A549 (cell line): ENCODE measurements at regions not wholly inside any gene's neighbourhood (a gene's known extent, or its start where the extent isn't known, plus 50 kb on each side); places are given as distances from the start of the nearest gene placed in this dataset.

Experiments
- ATAC-seq, 2 experiments: fragments of 200-7000 bp in 1 of 2; fragments of >200 bp in 1 of 2; cut with Nextera tagmentation in 1 of 2; cut with Tn5 transposase in 1 of 2; 3 replicates each; pipeline versions ENCODE4 v1.8.0 to v1.9.1; 2018 to 2020; ENCODE audit warnings: mild to moderate bottlenecking in 1 of 2, moderate library complexity in 1 of 2
- CTCF ChIA-PET: fragments of 300-600 bp; sonication (Branson Sonifier 250); formaldehyde crosslinking; extraction: SDS; loops from one replicate; lab custom pipeline; 2021; ENCODE audit warnings: antibody characterized with exemption, inconsistent platforms; lab: Yijun Ruan, JAX
- POLR2A ChIA-PET: fragments of 350-600 bp; formaldehyde crosslinking; extraction: SDS; loops from one replicate; lab custom pipeline; 2021; ENCODE audit warnings: antibody characterized with exemption, inconsistent platforms; lab: Yijun Ruan, JAX
- DNase-seq, 2 experiments: peaks; one replicate each; pipeline versions ENCODE4 v3.0.0 to v3.0.0-alpha.2; 2011 to 2016; ENCODE audit warnings: low read depth in 1 of 2, low spot score in 1 of 2
- FAIRE-seq: peaks from 2 replicates; lab custom pipeline; 2011; peaks lifted over from hg19 to GRCh38; lab: Jason Lieb, UNC
- H3K27ac ChIP-seq, 2 experiments: fragments of >200 bp; sonication (Bioruptor Twin); formaldehyde crosslinking; 3 replicates each; pipeline ENCODE4 v1.5.1; 2016 to 2017
- H3K4me1 ChIP-seq: fragments of >200 bp; sonication (Bioruptor Twin); formaldehyde crosslinking; 3 replicates; pipeline ENCODE4 v1.6.1; 2016
- H3K4me2 ChIP-seq: fragments of >200 bp; sonication (Bioruptor Twin); formaldehyde crosslinking; 3 replicates; pipeline ENCODE4 v1.6.1; 2016
- H3K4me3 ChIP-seq: fragments of >200 bp; sonication (Bioruptor Twin); formaldehyde crosslinking; 3 replicates; pipeline ENCODE4 v1.5.1; 2016
- H3K9me3 ChIP-seq: fragments of >200 bp; sonication (Bioruptor Twin); formaldehyde crosslinking; 3 replicates; pipeline ENCODE4 v1.6.1; 2016
- CBX8 ChIP-seq: fragments of 200-600 bp; sonication (generic); IDR thresholded peaks from 2 replicates; pipeline ENCODE4 v1.6.1; 2016
- CHD4 ChIP-seq: fragments of 200-600 bp; sonication (generic); IDR thresholded peaks from 2 replicates; pipeline ENCODE4 v1.6.1; 2016; ENCODE audit warnings: antibody characterized with exemption, mild to moderate bottlenecking, borderline replicate concordance
- CTCF ChIP-seq: fragments of >200 bp; sonication (Bioruptor Twin); formaldehyde crosslinking; IDR thresholded peaks from 3 replicates; pipeline ENCODE4 v1.5.1; 2016
- EHMT2 ChIP-seq: fragments of 200-600 bp; sonication (generic); IDR thresholded peaks from 2 replicates; pipeline ENCODE4 v1.6.1; 2016; ENCODE audit warnings: antibody characterized with exemption, low read depth, mild to moderate bottlenecking, moderate library complexity
- ELK1 ChIP-seq: fragments of 150-350 bp; IDR thresholded peaks from 2 replicates; pipeline ENCODE4 v1.6.1; 2014; ENCODE audit warnings: low read depth, mild to moderate bottlenecking, low read length
- EP300 ChIP-seq, 2 experiments: fragments of >200 bp; sonication (Bioruptor Twin); formaldehyde crosslinking; IDR thresholded peaks; 2 replicates in 1 of 2; 3 replicates in 1 of 2; pipeline ENCODE4 v1.6.1; 2016 to 2017
- FOSB ChIP-seq: fragments of 250-450 bp; sonication (Bioruptor Pico); IDR thresholded peaks from 2 replicates; pipeline ENCODE4 v1.5.0; 2020; ENCODE audit warnings: mild to moderate bottlenecking, moderate library complexity
- FOSL2 ChIP-seq, 2 experiments: fragments of 450-650 bp in 1 of 2; fragments of >200 bp in 1 of 2; sonication (Bioruptor Twin) in 1 of 2; formaldehyde crosslinking; IDR thresholded peaks; 2 replicates each; pipeline versions ENCODE4 v1.5.0 to v1.6.1; 2016 to 2020; ENCODE audit warnings: mild to moderate bottlenecking in 1 of 2, moderate library complexity in 1 of 2
- GATA3 ChIP-seq: IDR thresholded peaks from 2 replicates; pipeline ENCODE4 v1.6.1; 2012; ENCODE audit warnings: borderline replicate concordance
- HDAC2 ChIP-seq: fragments of 200-600 bp; sonication (generic); IDR thresholded peaks from 2 replicates; pipeline ENCODE4 v1.6.1; 2016
- HEYL ChIP-seq: fragments of 250-450 bp; sonication (Bioruptor Pico); IDR thresholded peaks from 2 replicates; pipeline ENCODE4 v1.8.0; 2021; ENCODE audit warnings: mild to moderate bottlenecking, moderate library complexity
- HOXA7 ChIP-seq: fragments of 250-450 bp; sonication (Bioruptor Pico); IDR thresholded peaks from 2 replicates; pipeline ENCODE4 v1.5.0; 2020; ENCODE audit warnings: mild to moderate bottlenecking, moderate library complexity
- HOXB5 ChIP-seq: fragments of 250-450 bp; sonication (Bioruptor Pico); IDR thresholded peaks from 2 replicates; pipeline ENCODE4 v1.5.0; 2020; ENCODE audit warnings: mild to moderate bottlenecking, moderate library complexity
- JUN ChIP-seq, 2 experiments: fragments of >200 bp; sonication (Bioruptor Twin); formaldehyde crosslinking; IDR thresholded peaks; 2 replicates in 1 of 2; 3 replicates in 1 of 2; pipeline ENCODE4 v1.6.1; 2016 to 2017
- JUNB ChIP-seq: fragments of >200 bp; sonication (Bioruptor Twin); formaldehyde crosslinking; IDR thresholded peaks from 2 replicates; pipeline ENCODE4 v1.6.1; 2016
- KDM5A ChIP-seq: fragments of 200-600 bp; sonication (generic); IDR thresholded peaks from 2 replicates; pipeline ENCODE4 v1.6.1; 2016; ENCODE audit warnings: antibody characterized with exemption, mild to moderate bottlenecking
- MAX ChIP-seq: IDR thresholded peaks from 2 replicates; pipeline ENCODE4 v1.6.1; 2012
- NFE2L2 ChIP-seq: fragments of 150-350 bp; conservative IDR thresholded peaks from 2 replicates; pipeline ENCODE4 v1.6.1; 2014; ENCODE audit warnings: low read length
- PBX3 ChIP-seq: IDR thresholded peaks from 2 replicates; pipeline ENCODE4 v1.6.1; 2012
- PHF8 ChIP-seq: fragments of 200-600 bp; sonication (generic); IDR thresholded peaks from 2 replicates; pipeline ENCODE4 v1.6.1; 2016; ENCODE audit warnings: low read depth, mild to moderate bottlenecking, antibody characterized with exemption, moderate library complexity, borderline replicate concordance
- POLR2AphosphoS2 ChIP-seq: conservative IDR thresholded peaks from 2 replicates; pipeline ENCODE4 v1.6.1; 2012; ENCODE audit warnings: low read length, improper control_type of control experiment, inconsistent platforms
- RNF2 ChIP-seq: fragments of 200-600 bp; sonication (generic); IDR thresholded peaks from 2 replicates; pipeline ENCODE4 v1.6.1; 2016; ENCODE audit warnings: low read depth, mild to moderate bottlenecking, antibody characterized with exemption, moderate library complexity, borderline replicate concordance
- SREBF2 ChIP-seq: fragments of 450-650 bp; IDR thresholded peaks from 2 replicates; pipeline ENCODE4 v1.6.1; 2014; ENCODE audit warnings: mild to moderate bottlenecking, moderate library complexity
- TFCP2L1 ChIP-seq: fragments of 250-450 bp; sonication (Bioruptor Pico); IDR thresholded peaks from 2 replicates; pipeline ENCODE4 v1.5.0; 2021; ENCODE audit warnings: mild to moderate bottlenecking
- WGBS: methylation state at CpG from one replicate; pipeline ENCODE4 v1.1.6; 2017; ENCODE audit errors: missing lambda C conversion rate; 5-methylcytosine and 5-hydroxymethylcytosine counted together
- TF ChIP-seq, protein P1 (sequence below): fragments of 450-650 bp; IDR thresholded peaks from 2 replicates; pipeline ENCODE4 v1.6.1; 2014; ENCODE audit warnings: antibody characterized with exemption
- TF ChIP-seq, protein P2 (sequence below): fragments of 250-450 bp; sonication (Bioruptor Pico); IDR thresholded peaks from 2 replicates; pipeline ENCODE4 v1.5.0; 2021; ENCODE audit warnings: mild to moderate bottlenecking, moderate library complexity, borderline replicate concordance

DNA sequence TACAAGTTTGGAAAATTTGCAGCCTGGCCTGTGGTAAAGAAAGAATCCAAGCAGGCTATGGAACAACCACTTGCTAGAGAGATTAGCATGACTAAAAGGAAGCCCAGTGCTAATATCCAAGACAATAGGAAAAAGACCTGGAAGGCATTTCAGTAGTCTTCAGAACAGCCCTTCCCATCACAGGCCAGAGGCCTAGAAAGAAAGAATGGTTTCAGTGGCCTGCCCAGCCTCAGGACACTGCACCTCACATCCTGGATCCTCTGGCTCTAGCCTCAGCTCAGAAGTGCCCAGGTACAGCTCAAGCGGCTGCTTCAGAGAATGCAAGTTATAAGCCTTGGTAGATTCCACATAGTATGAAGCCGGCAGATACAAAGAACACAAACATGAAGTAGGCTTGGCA, 449.8 kb upstream of the AR start:
- 46% methylated on average over 2 of the region's 2 CpGs for WGBS
- ATAC-seq, result no peak
- no peaks in the 10 kb centered on the region for H3K9me3 ChIP-seq
- H3K4me2 ChIP-seq, result no peak overlapping the region
- no peak overlapping the region for H3K4me3 ChIP-seq
- no peak for DNase-seq
- CTCF ChIA-PET, result no interaction called here
- H3K27ac ChIP-seq, result no peak overlapping the region
- H3K4me1 ChIP-seq, result no peaks in the 10 kb centered on the region
- no peak for TF ChIP-seq HEYL (CRISPR knock-in tag)
- no peak for TF ChIP-seq PHF8
- no peak for TF ChIP-seq CHD4
- no peak for TF ChIP-seq JUN (IDR thresholded peaks at IDR 0.05)
- TF ChIP-seq JUNB, result no peak
- TF ChIP-seq EHMT2, result no peak
- no peak for TF ChIP-seq MAX
- no peak for TF ChIP-seq NFE2L2
- TF ChIP-seq POLR2AphosphoS2, result no peak
- no peak for TF ChIP-seq CTCF
- no peak for TF ChIP-seq HOXB5 (CRISPR knock-in tag)
- no peak for TF ChIP-seq KDM5A
- POLR2A ChIA-PET, result no interaction called here
- FAIRE-seq, result no peak

GRCh38 chrX:67050760-67051159, 411.9 kb upstream of the EDA2R start:
- TF ChIP-seq EP300 (IDR thresholded peaks at IDR 0.05), result no peak
- TF ChIP-seq, protein P1, sequence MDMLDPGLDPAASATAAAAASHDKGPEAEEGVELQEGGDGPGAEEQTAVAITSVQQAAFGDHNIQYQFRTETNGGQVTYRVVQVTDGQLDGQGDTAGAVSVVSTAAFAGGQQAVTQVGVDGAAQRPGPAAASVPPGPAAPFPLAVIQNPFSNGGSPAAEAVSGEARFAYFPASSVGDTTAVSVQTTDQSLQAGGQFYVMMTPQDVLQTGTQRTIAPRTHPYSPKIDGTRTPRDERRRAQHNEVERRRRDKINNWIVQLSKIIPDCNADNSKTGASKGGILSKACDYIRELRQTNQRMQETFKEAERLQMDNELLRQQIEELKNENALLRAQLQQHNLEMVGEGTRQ, result no peak
- TF ChIP-seq PBX3, result no peak
- no peak for TF ChIP-seq MAX
- no peak for TF ChIP-seq RNF2
- TF ChIP-seq GATA3, result no peak
- no peak for TF ChIP-seq SREBF2
- no peak for TF ChIP-seq POLR2AphosphoS2
- TF ChIP-seq ELK1, result no peak
- no peak for TF ChIP-seq CBX8
- no peak for TF ChIP-seq FOSB (CRISPR knock-in tag)
- no peak for TF ChIP-seq EHMT2
- no peak for TF ChIP-seq HDAC2
- TF ChIP-seq, protein P2, sequence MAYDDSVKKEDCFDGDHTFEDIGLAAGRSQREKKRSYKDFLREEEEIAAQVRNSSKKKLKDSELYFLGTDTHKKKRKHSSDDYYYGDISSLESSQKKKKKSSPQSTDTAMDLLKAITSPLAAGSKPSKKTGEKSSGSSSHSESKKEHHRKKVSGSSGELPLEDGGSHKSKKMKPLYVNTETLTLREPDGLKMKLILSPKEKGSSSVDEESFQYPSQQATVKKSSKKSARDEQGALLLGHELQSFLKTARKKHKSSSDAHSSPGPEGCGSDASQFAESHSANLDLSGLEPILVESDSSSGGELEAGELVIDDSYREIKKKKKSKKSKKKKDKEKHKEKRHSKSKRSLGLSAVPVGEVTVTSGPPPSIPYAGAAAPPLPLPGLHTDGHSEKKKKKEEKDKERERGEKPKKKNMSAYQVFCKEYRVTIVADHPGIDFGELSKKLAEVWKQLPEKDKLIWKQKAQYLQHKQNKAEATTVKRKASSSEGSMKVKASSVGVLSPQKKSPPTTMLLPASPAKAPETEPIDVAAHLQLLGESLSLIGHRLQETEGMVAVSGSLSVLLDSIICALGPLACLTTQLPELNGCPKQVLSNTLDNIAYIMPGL (CRISPR knock-in tag), result no peak
- no peak for TF ChIP-seq FOSL2 (IDR thresholded peaks at IDR 0.05)
- TF ChIP-seq FOSL2 (CRISPR knock-in tag; IDR thresholded peaks at IDR 0.05), result no peak
- TF ChIP-seq TFCP2L1 (CRISPR knock-in tag), result no peak
- no peak for TF ChIP-seq HOXA7
- WGBS, result 0% methylated on average over 1 of the region's 1 CpG
- no peak for FAIRE-seq
- no peak overlapping the region for H3K4me3 ChIP-seq
- no peak for ATAC-seq
- H3K9me3 ChIP-seq, result no peaks in the 10 kb centered on the region
- no peaks in the 10 kb centered on the region for H3K4me1 ChIP-seq
- H3K27ac ChIP-seq, result no peak overlapping the region
- H3K4me2 ChIP-seq, result no peak overlapping the region
- POLR2A ChIA-PET, result no interaction called here
- CTCF ChIA-PET, result no interaction called here
- DNase-seq, result no peak
